GM18519 (cell line): ENCODE measurements at regions not wholly inside any gene's neighbourhood (a gene's known extent, or its start where the extent isn't known, plus 50 kb on each side); places are given as distances from the start of the nearest gene placed in this dataset.

Source experiments
- ATAC-seq: cut with Tn5 transposase; IDR thresholded peaks from one replicate; pipeline ENCODE4 v1.9.1; 2021; ENCODE audit warnings: mild to moderate bottlenecking, moderate library complexity; ENCODE audit not compliant: unreplicated experiment, low FRiP score

DNA sequence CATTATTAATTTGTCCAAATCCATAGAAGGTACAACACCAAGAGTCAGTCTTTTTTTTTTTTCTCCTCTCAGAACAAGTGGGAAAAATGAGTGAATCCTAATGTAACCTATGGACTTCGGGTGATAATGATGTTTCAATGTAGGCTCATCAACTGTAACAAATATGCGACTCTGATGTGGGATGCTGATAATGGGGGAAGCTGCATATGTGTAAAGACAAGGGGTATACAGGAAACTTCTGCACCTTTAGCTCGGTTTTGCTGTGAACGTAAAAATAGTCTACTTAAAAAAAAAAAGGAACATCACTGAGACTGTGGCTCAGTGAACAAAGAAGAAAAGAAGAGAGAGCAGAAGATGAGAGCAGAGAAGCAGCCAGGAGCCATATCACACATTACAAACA is 78.3 kb upstream of the ARHGAP32 start:
- no peak for ATAC-seq

DNA sequence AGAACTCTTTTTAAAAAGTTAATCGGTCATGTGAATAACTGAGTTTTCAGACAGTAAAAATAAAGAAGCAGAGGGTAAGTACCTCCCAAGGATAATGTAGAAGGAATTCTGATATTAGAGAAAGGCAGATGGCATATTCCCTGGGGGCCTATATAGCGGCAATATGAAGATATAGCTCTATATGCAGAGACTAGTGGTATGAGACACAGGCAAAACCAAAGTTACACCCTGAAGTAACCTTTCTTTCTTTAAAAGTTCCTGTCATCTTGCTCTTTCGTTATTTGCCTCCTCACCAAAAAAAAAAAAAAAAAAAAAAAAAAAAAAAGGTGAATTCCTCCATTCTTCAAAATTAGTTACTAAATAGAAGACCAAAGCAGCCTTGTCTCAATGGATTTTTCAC is 76.2 kb upstream of the ARHGAP32 start:
- no peak for ATAC-seq

DNA sequence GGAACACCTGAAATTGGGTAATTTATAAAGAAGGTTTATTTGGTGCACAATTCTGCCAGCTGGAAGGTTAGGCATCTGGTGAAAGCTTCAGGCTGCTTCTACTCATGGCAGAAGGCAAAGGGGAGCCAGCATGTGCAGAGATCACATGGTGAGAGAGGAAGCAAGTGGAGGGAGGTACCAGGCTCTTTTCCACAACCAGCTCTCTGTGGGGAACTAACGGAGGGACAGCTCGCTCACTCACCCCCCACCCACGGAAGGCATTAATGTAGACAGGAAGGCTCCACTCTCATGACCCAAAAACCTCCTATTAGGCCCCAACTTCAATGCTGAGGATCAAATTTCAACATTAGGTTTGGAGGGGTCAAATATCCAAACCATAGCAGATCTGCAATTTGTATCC is 75.6 kb upstream of the ARHGAP32 start:
- no peak for ATAC-seq

DNA sequence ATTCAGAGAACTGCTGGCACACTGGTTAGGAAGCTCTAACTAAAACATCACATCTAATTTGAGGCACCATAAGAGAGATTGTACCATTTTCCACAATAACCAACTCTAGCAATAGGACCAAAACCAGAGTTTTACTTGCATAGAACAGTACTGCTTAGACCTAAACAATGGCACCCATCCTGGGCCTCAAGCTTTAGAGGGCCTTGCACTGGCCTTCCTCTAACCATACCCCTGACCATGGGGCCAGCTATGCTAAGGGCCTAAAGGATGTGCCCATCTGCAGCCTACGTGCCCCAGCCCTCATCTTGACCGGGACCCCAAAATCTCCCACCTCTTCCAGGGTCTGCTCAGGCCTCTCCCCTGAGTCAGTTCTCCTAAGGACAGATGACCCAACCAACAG is 74.4 kb upstream of the ARHGAP32 start:
- ATAC-seq: no peak

DNA sequence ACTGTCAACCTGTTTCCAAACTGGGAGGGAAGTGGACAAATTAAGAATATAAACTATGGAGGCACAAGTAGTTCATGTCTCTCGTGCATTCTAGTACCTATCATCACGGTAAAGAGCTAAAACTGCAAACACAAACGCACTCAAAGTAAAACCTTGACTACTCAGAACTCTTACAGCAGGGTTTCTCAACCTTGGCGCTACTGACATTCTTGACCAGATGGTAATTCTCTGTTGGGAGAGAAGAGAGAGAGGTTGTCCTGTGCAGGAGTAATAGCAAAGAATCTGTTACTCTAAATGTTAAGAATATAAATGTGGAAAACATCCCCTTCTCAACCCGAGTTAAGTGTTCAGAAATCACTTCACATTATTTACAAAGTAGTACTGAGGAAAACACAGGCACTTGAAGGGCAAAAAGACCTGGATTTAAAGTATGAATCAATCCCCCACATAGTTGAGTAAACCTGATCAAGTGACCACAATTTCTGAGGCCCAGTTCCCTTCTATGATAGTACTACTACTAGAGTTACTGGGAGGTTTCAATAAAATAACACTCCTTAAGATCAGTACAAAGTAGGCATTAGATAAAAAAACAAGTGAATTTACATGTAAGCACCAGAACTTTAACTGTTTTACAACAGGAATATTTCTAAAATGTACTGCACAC is 73.1 kb upstream of the ARHGAP32 start:
- ATAC-seq: no peak

DNA sequence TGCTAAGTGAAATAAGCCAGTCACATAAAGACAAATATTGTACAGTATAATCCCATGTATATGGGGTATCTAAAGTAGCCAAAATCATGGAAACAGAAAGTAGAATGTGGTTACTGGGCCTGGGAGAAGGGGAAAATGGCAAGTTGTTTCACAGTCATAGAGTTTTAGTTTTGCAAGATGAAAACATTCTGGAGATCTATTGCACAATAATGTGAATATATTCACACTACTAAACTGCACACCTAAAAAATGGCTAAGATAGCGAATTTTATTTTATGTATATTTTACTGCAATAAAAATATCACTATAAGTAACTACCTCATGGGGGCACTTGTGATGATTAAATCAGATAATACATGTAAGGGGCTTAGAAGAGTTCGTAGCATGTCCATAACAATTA is 72.0 kb upstream of the ARHGAP32 start:
- ATAC-seq: no peak

DNA sequence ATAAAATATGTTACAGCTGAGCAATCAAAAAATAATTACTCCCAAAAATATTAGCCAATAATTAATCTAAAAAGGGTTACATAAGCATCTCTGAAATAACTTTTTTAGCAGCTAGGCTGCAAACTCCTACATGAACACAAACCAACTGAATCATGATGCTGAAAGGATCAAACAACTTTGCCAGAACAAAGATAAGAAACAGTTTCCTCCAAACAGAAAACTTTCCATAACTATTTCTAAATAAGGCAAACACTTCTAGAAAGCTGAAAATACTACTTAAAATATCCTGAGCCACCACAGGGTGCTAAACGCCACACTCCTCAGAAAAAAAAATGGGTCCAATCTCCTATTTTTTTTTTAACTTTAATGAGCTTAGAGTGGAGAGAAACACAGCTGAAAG is 68.6 kb upstream of the ARHGAP32 start:
- ATAC-seq: no peak

DNA sequence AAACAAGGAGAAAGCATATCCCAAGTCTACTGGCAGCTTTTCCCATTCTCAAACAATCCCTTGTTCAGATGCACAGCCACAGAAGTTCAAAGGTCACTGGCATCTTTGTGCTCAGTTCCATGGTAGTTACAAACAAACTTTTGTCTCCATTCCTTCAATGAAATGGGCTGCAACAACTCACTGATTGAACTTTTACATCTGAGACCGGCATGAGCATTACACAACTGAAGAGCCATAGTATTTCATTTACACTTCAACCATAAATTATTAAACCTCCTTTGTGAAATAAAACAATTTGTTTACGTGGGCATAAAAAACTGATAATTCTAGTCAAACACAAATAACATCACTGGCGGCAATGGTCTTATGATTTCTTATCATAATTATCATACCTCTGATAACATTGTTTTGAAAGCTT is 67.8 kb upstream of the ARHGAP32 start:
- no peak for ATAC-seq

DNA sequence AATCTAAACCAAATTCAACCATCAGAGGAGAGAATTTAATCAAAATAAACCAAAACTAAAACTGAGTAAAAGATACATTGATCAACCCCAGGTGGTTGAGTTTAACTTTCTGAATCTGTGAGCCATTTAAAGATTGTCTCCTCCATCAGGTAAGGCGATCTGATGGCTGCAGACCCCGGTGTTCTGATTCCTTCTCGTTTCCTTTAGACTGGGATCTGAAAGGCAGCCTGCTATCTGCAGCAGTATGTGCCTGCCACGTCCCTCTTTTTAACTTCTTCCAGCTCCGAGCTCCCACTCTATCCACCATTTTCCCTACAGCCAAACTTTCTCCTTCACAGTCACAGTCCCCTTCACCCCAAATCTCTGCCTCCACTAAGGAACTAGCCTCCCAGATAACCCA is 66.1 kb upstream of the ARHGAP32 start:
- no peak for ATAC-seq

DNA sequence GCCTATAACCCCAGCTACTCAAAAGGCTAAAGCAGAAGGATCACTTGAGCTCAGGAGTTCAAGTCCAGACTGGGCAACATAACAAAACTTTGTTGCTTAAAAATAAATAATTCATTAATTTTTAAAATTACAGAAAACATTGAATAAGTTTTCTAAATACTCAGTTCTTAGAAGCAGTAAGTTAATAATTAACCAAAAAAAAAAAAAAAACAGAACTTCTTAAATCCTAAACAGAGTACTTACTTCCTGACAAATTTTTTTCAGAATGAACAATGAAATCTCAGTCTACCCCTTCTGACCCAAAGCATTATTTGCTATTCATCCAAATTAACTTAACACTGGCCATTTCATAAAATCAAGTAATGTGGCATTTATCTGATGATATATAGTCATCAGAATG is 65.4 kb upstream of the ARHGAP32 start:
- ATAC-seq: no peak

DNA sequence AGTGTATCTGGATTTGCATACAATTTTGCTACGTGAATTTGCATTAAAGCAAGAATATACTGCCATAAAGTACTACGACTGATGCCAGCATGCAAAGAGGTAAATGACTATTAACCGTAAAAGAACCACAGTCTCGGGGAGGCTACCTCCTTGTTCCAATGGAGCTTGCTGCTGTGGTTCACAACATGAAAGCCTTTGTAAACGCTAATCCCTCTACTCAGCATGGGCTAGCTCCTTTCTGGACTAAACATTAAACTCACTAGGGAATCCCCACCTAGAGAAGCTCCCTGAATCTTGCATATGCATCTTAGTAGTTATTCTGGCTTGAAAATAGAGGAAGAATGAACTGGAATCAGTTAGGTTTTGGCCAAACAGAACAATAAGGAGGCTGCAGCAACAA is 60.5 kb upstream of the ARHGAP32 start:
- no peak for ATAC-seq

DNA sequence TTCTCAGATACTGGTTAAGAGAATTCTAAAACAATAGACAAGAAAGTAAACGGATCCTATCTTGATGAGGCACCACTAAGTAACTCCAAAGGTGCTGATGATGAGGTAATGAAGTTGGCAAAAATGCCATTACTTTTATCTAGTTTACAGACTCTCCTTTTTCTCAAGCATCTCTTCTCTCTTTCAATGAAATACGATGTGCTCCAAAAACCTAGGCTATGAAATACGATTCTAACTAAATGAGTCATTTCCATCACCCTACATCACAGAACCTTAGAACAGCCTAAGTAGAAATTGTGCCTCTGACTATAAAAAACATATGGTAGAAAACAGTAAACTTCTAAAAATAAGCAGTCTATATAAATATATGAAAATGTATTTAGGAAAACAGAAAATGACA is 58.9 kb upstream of the ARHGAP32 start:
- ATAC-seq: no peak

DNA sequence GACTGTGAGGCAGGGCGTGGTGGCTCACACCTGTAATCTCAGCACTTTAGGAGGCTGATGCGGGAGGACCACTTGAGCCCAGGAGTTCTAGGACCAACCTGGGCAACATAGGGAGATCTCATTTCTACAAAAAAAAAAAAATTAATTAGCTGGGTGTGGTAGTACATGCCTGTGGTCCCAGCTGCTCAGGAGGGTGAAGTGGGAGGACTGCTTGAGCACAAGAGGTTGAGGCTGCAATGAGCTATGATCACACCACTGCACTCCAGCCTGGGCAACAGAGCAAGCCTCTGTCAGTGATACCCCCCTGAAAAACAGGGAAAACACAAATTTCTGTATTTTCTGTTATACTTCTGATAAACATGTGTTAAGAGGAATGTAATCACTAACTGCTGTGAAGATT is 57.8 kb upstream of the ARHGAP32 start:
- no peak for ATAC-seq

DNA sequence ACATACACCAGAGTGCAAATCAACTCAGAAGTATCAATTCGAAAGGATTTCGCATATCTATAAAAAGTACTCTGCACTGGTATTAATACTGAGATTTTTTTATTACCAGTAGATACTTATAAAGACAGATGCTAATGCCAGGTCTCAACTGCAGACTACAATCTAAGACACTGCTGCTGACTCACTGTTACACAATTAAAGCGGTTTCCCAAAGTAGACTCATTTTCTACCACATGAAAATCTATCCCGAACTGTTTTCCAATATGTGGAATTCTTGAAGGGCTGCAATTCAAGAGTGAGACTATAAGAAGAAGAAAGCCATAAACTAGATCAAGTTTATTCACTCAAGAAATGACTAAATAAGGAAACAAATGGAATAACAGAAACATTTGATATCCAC is 57.2 kb upstream of the ARHGAP32 start:
- no peak for ATAC-seq

DNA sequence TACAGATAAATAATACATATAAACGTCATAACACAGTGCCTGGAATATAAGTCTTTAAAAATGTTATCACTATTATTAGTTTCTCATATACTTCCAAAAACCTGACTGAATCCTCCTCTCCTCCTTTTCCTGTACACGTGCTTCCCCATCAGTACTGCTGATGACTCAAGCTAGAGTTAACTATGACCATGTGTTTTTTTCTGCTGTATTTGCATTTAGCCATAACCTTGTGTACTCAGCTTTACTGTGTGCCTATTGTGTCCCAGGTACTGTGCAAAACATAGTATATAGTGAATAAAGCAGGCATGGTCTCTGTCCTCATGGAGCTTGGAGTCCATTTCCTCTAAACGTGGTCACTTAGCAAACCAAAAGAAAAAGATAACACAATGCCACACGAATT is 56.5 kb upstream of the ARHGAP32 start:
- no peak for ATAC-seq

DNA sequence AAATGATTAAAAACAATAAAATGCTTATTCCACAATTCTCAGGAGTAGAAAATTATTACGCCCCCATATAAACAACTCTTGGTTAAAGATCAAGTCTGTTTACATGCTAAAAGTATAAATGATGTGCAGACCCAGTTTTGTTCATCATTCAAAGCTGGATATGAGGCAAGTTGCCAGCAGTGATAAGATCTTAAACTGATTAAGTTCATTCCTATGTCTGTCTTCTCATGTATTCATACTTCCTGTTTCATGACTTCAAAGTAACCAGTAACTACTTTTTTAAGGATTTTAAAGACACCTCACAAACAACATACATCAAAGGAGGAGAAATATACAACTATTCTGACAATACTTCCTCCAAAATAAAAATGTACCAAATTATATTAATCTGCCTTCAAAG is 55.0 kb upstream of the ARHGAP32 start:
- ATAC-seq: no peak

DNA sequence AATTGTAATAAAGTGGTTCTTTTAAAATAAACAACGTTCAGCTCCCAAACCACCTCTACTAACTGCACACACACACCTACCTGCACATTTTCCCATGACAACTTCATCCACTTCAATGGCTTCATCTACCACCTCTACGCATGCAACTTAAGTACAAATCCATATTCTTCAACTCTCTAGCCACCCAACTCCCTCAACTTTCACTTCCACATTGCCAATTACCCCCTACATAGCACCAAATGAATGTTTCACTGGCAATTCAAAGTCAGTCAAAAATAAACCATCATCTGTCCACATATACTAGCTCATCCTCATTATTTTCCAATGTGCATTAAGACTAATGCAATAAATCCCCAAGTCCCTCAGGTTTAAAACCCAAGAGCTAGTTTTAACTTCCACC is 50.7 kb upstream of the ARHGAP32 start:
- no peak for ATAC-seq
